ENCODE measurements at regions not wholly inside any gene's neighbourhood (a gene's known extent, or its start where the extent isn't known, plus 50 kb on each side); places are given as distances from the start of the nearest gene placed in this dataset.

GRCh38 chr3:168213920-168214319 lies 118.2 kb upstream of the GOLIM4 start:
- no peak for DNase-seq (ENCODE audit: low spot score in 2 of 2)
- TF ChIP-seq CTCF (IDR thresholded peaks at IDR 0.05), result no peak
- intact Hi-C loops (cut with DNase I; ENCODE audit: low total_unique reads), result no loop called here
- 65 to 78% methylated on average over 4 of the region's 4 CpGs for WGBS, 2 donors
- no peak overlapping the region for H3K4me3 ChIP-seq (ENCODE audit: low read depth, poor library complexity, severe bottlenecking)

DNA sequence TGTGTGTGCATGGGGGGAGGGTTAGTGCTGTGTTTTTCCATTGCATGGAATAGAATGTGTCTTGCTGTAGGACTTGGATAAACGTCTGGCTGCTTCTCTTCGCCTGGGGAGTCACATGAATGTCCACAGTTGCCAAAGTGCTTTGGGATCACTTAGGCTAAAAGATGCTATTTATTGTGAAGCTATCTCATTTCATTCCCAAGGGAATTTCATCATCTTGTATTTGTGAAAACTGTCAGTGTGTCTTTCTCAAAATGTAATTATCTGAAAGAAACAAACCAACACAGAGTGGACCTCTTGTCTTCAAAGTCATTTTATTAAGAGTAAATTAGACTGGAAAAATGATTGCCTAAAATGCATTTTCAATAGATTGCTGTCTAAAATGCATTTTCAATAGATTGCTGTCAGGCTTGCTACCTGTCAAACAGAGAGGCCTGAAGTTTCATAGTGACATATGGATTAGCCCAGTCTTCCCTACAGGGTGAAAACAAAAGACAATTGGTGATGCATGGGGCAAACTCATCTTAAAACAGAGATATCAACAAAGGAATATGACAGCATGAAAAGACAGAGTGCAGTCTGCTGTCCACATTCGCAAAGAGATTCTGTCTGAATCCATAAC lies 117.1 kb upstream of the GOLIM4 start:
- no peak overlapping the region for H3K4me3 ChIP-seq (ENCODE audit: low read depth, poor library complexity, severe bottlenecking)
- intact Hi-C loops (cut with DNase I; ENCODE audit: low total_unique reads), result no loop called here
- 52 to 57% methylated on average over 3 of the region's 3 CpGs for WGBS, 2 donors
- TF ChIP-seq POLR2A (IDR thresholded peaks at IDR 0.05) (no peak), CTCF (IDR thresholded peaks at IDR 0.05) (no peak)
- DNase-seq (ENCODE audit: low spot score in 2 of 2), result no peak

DNA sequence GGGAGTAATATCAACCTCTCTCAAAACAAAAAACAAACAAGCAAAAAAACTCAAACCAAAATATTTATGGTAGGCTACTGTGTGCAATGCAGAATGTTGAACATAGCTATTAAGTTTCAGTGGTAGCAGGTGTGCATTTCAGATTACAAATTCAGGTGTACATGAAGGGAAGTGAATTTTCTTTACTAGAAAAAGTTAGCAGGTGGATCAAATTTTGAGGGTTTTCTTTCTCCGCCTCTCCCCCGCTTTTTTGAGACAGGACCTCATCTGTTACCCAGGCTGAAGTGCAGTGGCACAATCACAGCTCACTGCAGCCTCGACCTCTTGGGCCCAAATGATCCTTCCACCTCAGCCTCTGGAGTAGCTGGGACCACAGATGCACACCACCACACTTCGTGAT lies 109.7 kb upstream of the GOLIM4 start:
- DNase-seq (ENCODE audit: low spot score in 2 of 2), result no peak
- H3K4me3 ChIP-seq (ENCODE audit: low read depth, poor library complexity, severe bottlenecking), result no peak overlapping the region
- no peak for TF ChIP-seq CTCF (IDR thresholded peaks at IDR 0.05)
- no peak for TF ChIP-seq POLR2A (IDR thresholded peaks at IDR 0.05)
- intact Hi-C loops (cut with DNase I; ENCODE audit: low total_unique reads), result no loop called here
- WGBS, 2 donors, result 82 to 87% methylated on average over 4 of the region's 4 CpGs

- intact Hi-C loops (cut with DNase I; ENCODE audit: low total_unique reads), result no loop called here
- H3K4me3 ChIP-seq (ENCODE audit: low read depth, poor library complexity, severe bottlenecking), result no peak overlapping the region
- 89% methylated on average over 3 of the region's 3 CpGs for WGBS, 2 donors
- DNase-seq (ENCODE audit: low spot score in 2 of 2), result no peak
- TF ChIP-seq POLR2A (IDR thresholded peaks at IDR 0.05) (no peak), CTCF (IDR thresholded peaks at IDR 0.05) (no peak)
These were observed 101.4 kb upstream of the GOLIM4 start for GRCh38 chr3:168197162-168197561.

DNA sequence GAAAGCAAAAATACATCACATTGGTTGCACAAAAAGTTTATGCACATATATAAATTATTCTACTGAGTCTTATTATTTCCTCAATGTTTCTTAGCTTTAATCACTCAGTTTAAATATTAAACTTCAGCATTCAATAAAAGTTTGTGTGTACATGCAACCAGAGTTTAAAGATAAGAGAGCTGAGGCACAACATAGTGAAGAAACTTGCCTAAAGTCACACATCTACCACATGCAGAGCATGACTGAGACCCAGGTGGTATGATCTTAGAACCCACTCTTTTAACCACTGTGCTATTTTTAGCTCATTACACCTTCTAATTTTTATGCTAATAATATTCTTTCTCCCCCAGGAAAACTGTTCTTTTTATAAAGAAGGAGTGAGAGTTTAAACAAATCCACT lies 96.1 kb upstream of the GOLIM4 start:
- no peak for DNase-seq (ENCODE audit: low spot score in 2 of 2)
- H3K4me3 ChIP-seq (ENCODE audit: low read depth, poor library complexity, severe bottlenecking), result no peak overlapping the region
- intact Hi-C loops (cut with DNase I; ENCODE audit: low total_unique reads), result no loop called here
- no peak for TF ChIP-seq CTCF (IDR thresholded peaks at IDR 0.05)
- TF ChIP-seq POLR2A (IDR thresholded peaks at IDR 0.05), result no peak

DNA sequence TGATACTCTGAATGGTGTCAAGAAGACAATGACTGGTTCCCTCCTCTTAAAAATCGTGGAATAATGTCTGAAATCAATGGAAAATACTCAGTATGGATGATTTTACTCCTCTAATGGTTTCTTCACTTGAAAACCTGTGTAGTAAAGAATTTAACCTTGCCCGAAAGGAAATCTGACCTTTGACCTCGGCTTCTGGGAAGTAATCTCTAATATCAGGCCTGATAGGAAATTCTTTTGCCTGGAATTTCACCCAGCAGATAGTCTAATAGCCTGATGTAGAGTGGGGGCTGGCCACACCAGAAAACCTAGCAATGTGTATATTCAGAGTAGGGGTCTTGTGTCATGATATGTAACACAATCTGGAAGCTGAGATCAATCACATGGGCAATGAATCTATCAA lies 91.5 kb upstream of the GOLIM4 start:
- intact Hi-C loops (cut with DNase I; ENCODE audit: low total_unique reads), result no loop called here
- 81 to 88% methylated on average over 3 of the region's 3 CpGs for WGBS, 2 donors
- no peak overlapping the region for H3K4me3 ChIP-seq (ENCODE audit: low read depth, poor library complexity, severe bottlenecking)
- no peak for DNase-seq (ENCODE audit: low spot score in 2 of 2)
- TF ChIP-seq POLR2A (IDR thresholded peaks at IDR 0.05), result no peak
- TF ChIP-seq CTCF (IDR thresholded peaks at IDR 0.05), result no peak
